Stimulated activated CD4-positive, alpha-beta T cell treated with anti-CD3 and anti-CD28 coated beads, Interleukin-12 subunit alpha, Interleukin-12 subunit beta, amount 100 ng/mL, for 48 hours (primary cell): ENCODE measurements at regions not wholly inside any gene's neighbourhood (a gene's known extent, or its start where the extent isn't known, plus 50 kb on each side); places are given as distances from the start of the nearest gene placed in this dataset.
"Not testable (repeated sequence)": the region's sequence is repeated elsewhere in the genome, so short reads cannot be mapped to it uniquely, and the experiment has no call there.

ENCODE experiments used
- DNase-seq, 3 donors: peaks; one replicate each; pipeline ENCODE4 v3.0.0-alpha.2; 2020; ENCODE audit warnings: low read depth in 2 of 3, low spot score in 1 of 3

DNA sequence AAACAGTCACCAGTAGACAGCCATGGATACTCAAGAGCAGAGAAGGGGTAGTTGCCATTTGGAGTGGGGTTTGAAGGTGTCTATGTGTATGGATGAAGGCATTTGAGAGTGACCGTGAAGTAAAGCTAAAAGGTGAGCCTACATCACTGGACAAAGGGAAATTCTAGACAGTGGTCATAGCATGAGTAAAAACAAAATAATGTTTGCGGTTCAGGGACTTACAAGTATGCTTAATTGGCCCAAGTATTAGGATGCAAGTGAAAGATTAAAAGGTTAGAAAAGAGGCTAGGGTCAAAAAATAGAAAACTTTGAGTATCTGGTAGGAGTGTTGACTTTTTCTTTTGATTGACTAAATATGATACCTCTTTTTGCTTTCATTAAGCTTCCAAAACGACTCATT, 238.1 kb upstream of the SLC8A1 start:
- no peak for DNase-seq

DNA sequence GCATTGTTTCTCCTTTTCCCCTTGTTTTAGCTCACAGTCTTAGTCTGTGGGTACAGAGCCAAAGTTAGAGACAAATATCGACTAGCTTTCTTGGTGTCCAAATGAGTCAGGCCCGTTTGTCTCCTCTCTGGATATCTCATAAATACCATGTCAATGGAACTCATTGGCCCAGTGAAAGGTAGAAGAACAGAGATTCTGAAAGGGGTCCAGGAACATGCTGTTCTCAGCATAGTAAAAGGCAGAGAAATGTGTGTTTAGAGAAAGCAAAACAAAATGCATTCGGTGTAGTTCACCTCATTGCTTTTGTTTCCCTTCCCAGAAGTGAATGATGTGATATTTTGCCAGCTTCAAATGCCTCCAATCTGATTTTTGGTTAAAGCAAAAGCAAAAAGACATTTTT, 238.6 kb upstream of the SLC8A1 start:
- DNase-seq = no peak

GRCh38 chr2:40700231-40700954, 248.5 kb upstream of the SLC8A1 start:
- no peak for DNase-seq

DNA sequence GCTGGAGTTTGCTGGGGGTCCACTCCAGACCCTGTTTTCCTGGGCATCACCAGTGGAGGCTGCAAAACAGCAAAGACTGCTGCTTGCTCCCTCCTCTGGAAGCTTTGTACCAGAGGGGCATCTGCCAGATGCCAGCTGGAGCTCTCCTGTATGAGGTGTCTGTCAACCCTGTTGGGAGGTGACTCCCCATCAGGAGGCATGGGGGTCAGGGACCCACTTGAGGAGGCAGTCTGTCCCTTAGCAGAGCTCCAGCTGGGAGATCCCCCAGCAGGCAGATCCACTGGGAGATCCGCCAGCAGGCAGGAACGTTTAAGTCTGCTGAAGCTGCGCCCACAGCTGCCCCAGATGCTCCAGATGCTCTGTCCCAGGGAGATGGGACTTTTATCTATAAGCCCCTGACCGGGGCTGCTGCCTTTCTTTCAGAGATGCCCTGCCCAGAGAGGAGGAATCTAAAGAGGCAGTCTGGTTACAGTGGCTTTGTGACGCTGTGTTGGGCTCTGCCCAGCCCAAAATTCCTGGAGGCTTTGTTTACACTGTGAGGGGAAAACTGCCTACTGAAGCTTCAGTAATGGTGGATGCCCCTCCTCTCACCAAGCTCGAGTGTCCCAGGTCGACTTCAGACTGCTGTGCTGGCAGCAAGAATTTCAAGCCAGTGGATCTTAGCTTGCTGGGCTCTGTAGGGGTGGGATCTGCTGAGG, 260.5 kb upstream of the SLC8A1 start:
- DNase-seq = not testable (repeated sequence)

DNA sequence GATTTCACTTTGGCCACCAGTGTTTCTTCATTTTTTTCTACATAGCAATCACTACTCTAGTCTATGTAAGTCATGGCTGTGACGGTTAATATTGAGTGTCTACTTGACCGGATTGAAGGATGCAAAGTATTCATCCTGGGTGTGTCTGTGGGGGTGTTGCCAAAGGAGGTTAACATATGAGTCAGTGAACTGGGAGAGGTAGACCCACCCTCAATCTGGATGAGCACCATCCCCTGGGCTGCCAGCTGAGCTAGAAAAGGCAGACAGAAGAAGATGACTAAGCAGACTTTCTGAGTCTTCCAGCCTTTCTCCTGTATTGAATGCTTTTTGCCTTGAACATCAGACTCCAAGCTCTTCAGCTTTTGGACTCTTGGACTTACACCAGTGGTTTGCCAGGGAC, 265.0 kb upstream of the SLC8A1 start:
- DNase-seq = no peak

DNA sequence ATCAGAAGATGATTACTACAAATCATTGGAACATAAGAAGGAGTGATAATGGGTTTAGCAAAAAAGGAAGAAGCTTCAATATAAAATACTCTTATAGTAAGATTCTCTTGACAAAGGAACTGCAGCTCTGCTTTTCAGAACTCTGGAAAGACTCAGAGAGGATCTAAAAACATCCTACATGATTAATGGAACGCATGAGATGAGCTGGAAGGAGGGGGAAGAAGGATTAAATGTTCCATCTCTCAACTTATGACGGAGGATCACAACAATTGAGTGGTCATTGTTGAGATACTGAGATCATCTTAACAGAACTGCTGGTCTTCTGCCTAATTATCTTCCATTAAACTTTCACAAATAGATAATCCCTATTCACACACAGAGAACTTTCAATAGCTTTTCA, 267.5 kb upstream of the SLC8A1 start:
- no peak for DNase-seq

- DNase-seq = no peak
These were observed 269.7 kb upstream of the SLC8A1 start for GRCh38 chr2:40721595-40721994.

DNA sequence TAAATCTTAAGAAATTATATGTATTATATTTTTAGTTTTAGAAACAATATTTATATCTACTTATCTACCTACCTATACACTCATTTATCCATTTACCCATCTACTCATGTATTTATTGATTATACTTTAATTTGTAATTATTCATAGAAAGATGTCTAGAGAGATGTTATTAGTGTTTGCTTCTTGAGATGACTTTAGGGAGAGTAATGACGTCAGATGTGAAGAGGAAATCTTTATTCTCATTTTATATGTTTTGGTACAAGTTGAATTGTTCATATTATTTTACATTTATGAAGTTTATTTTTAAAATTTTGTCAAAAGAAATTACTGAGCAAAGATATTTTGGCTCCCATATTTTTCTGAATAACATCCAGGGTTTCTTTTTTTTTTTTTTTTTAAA, 271.3 kb upstream of the SLC8A1 start:
- DNase-seq = no peak

- DNase-seq = no peak
These were observed 273.1 kb upstream of the SLC8A1 start for GRCh38 chr2:40725040-40725439.

DNA sequence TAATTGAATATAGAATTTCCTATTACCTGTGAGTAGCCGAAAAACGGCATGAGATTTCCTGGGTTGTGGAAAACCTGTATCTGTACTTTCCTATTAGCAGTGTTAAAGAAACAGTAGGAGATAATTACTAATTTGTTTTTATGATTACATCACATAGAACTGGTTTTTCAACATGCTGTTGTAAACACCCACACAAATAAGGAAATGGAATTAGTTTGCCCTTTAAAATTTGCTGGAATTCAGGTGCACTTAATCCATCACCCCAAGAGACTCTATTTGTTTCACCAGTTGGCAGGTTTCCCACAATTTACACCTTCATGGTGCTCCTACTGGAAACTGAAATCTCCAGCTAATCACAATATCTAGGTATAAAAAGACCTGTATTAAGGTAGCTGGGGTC, 274.1 kb upstream of the SLC8A1 start:
- DNase-seq = no peak

GRCh38 chr2:40734797-40735196, 282.9 kb upstream of the SLC8A1 start:
- no peak for DNase-seq

GRCh38 chr2:40737180-40737579, 285.3 kb upstream of the SLC8A1 start:
- no peak for DNase-seq

DNA sequence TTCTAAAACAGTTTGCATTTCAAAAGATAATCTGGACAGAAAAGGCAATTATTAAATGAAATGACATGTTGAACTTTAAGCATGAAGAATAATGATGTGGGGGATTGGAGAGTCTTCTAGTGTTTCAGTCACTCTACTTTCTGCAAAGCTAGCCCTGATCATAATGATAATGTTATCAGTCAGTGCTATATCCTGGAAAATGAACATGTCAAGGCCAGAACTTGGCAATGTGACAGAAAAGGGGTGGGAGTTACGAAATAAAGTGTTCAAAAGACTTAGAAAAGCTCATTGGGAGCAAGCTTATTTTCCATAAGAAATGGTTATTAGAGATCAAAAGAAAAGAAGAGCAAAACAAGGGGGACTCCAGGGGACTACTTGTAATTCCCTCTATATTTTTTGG, 288.5 kb upstream of the SLC8A1 start:
- DNase-seq = no peak

DNA sequence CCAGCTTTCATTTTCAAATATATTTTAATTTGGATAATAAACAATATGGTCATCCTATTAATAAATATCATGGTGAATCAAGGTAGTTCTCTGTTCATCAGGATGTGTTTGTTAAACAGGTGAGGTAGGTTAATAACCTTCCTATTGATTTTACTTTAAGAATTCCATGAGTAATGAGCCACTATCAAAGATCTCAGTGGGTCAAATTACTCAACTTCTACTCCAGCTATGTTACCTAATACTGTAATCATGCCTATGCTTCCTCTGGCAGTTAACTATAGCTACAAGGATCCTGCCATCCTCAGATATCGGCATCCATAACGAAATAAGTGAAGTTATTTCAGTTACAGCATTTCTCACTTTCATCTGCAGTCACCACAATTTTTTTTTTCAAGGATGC, 289.6 kb upstream of the SLC8A1 start:
- DNase-seq = no peak

- no peak for DNase-seq
These were observed 294.3 kb upstream of the SLC8A1 start for GRCh38 chr2:40746191-40746590.

GRCh38 chr2:40751981-40752380, 300.1 kb upstream of the SLC8A1 start:
- no peak for DNase-seq

GRCh38 chr2:40752796-40753195, 300.9 kb upstream of the SLC8A1 start:
- DNase-seq = no peak

GRCh38 chr2:40754912-40755311, 303.0 kb upstream of the SLC8A1 start:
- no peak for DNase-seq

- DNase-seq = no peak
These were observed 306.7 kb upstream of the SLC8A1 start for GRCh38 chr2:40758401-40759155.

GRCh38 chr2:40760071-40760666, 308.3 kb upstream of the SLC8A1 start:
- no peak for DNase-seq

DNA sequence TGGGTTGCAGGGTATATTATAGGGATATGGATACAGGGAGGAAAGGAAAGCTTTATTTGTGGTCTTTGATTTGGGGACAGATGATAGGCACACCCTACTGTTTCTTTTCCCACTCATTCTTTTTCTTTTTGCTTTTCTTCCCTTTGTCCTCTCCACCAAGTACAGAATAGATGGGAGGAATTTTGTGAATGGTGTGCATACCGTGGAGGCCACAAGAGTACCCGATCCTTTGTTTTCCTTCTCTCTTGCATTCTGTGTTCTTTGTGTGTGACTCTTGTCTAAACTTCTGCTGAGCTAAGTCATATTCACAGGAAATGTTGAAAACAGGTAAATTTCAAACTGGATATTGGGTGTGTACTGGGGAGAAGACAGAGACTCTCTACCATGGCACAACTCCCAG, 321.4 kb upstream of the SLC8A1 start:
- no peak for DNase-seq

GRCh38 chr2:40783704-40784103, 331.8 kb upstream of the SLC8A1 start:
- no peak for DNase-seq
